Right renal cortex interstitium (tissue), 3 donors: ENCODE measurements at regions not wholly inside any gene's neighbourhood (a gene's known extent, or its start where the extent isn't known, plus 50 kb on each side); places are given as distances from the start of the nearest gene placed in this dataset.

Source experiments
- DNase-seq, 3 donors: peaks; one replicate each; pipeline ENCODE4 v3.0.0-alpha.2; 2013; ENCODE audit warnings: low read depth in 3 of 3, low spot score in 2 of 3

GRCh38 chr11:28393348-28393747, 285.2 kb downstream of the METTL15 start:
- DNase-seq = no peak

GRCh38 chr11:28384418-28384817, 276.2 kb downstream of the METTL15 start:
- DNase-seq = no peak

GRCh38 chr11:28383456-28383855, 275.3 kb downstream of the METTL15 start:
- DNase-seq = no peak
